ENCODE measurements at regions not wholly inside any gene's neighbourhood (a gene's known extent, or its start where the extent isn't known, plus 50 kb on each side); places are given as distances from the start of the nearest gene placed in this dataset.

DNA sequence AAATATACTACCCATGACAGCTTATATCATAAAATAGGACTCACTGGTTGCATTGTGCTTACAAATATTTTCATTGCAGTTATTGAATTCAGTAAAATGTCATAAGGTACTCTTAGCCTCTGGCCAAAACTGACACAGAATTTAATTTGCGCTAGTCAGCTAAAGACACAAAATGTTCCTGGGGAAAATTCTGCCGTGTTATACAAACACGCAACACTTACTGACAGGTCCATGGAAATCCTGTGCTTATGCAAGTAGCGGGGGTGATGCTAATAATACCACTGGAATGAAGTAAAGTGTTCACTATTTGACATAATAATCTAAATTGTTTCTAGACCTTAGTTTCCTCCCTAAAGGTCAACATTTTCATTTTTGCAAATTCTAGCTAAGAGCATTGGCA is 354.4 kb upstream of the RSPO3 start:
- POLR2A ChIA-PET (ENCODE audit: unreplicated experiment) = no interaction called here
- H4K20me1 ChIP-seq (ENCODE audit: insufficient read depth, low read length) = no peaks in the 10 kb centered on the region
- no peak overlapping the region for H2AK5ac ChIP-seq (ENCODE audit: low read depth, low read length)
- no peaks in the 10 kb centered on the region for H3K9me3 ChIP-seq (ENCODE audit: control insufficient read depth, insufficient read depth, low read length)
- dilution Hi-C loops (cut with HindIII; ENCODE audit: low sequenced_read_pairs, unreplicated experiment) (no loop called here), intact Hi-C loops (cut with micrococcal nuclease) (no loop called here), in situ Hi-C loops (cut with MboI; ENCODE audit: low sequenced_read_pairs) (no loop called here)
- no peak overlapping the region for H3K4me2 ChIP-seq (ENCODE audit: low read depth, low read length)
- H2AFZ ChIP-seq (replicated peaks; ENCODE audit: low read length, poor library complexity) = no peak overlapping the region
- no peak overlapping the region for H4K5ac ChIP-seq (ENCODE audit: low read depth, low read length)
- H3K36me3 ChIP-seq (ENCODE audit: control insufficient read depth, insufficient read depth, low read length) = no peaks in the 10 kb centered on the region
- H3K9ac ChIP-seq (ENCODE audit: low read depth, low read length) = no peak overlapping the region
- H2AK9ac ChIP-seq (replicated peaks; ENCODE audit: low read depth, low read length, poor library complexity) = no peak overlapping the region
- no peak overlapping the region for H3K4ac ChIP-seq (ENCODE audit: low read depth, low read length)
- H2BK20ac ChIP-seq (ENCODE audit: low read depth, low read length) = no peak overlapping the region
- H4K91ac ChIP-seq (ENCODE audit: insufficient read depth, low read depth, low read length) = no peak overlapping the region
- no peak overlapping the region for H3K14ac ChIP-seq (replicated peaks; ENCODE audit: low read depth, low read length)
- no peak overlapping the region for H3K23ac ChIP-seq (ENCODE audit: low read depth, low read length)
- H2BK120ac ChIP-seq (ENCODE audit: low read depth, low read length) = no peak overlapping the region
- H3K4me3 ChIP-seq (ENCODE audit: insufficient read depth, low read depth, low read length) = no peak overlapping the region
- H2BK5ac ChIP-seq (ENCODE audit: low read depth, low read length, poor library complexity, severe bottlenecking) = no peak overlapping the region
- H3K4me1 ChIP-seq (ENCODE audit: control insufficient read depth, insufficient read depth, low read length) = no peaks in the 10 kb centered on the region
- ATAC-seq (ENCODE audit: low read depth) (no peak), DNase-seq (no peak)
- WGBS, 2 experiments (ENCODE audit: extremely low coverage in 2 of 2, insufficient read length in 1 of 2) = no CpG with 5 or more reads among the region's 4 CpGs
- CTCF ChIA-PET = no interaction called here
- no peak for TF ChIP-seq SMC3 (IDR thresholded peaks at IDR 0.05; ENCODE audit: low read depth, low read length)
- TF ChIP-seq, protein P1, sequence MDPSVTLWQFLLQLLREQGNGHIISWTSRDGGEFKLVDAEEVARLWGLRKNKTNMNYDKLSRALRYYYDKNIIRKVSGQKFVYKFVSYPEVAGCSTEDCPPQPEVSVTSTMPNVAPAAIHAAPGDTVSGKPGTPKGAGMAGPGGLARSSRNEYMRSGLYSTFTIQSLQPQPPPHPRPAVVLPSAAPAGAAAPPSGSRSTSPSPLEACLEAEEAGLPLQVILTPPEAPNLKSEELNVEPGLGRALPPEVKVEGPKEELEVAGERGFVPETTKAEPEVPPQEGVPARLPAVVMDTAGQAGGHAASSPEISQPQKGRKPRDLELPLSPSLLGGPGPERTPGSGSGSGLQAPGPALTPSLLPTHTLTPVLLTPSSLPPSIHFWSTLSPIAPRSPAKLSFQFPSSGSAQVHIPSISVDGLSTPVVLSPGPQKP (IDR thresholded peaks at IDR 0.05; ENCODE audit: borderline replicate concordance, low read depth, low read length) = no peak
- no peak for TF ChIP-seq FOS (IDR thresholded peaks at IDR 0.05; ENCODE audit: low read depth, low read length)
- TF ChIP-seq, protein P2, sequence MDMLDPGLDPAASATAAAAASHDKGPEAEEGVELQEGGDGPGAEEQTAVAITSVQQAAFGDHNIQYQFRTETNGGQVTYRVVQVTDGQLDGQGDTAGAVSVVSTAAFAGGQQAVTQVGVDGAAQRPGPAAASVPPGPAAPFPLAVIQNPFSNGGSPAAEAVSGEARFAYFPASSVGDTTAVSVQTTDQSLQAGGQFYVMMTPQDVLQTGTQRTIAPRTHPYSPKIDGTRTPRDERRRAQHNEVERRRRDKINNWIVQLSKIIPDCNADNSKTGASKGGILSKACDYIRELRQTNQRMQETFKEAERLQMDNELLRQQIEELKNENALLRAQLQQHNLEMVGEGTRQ (IDR thresholded peaks at IDR 0.05; ENCODE audit: low read depth, low read length) = no peak
- TF ChIP-seq CHD1 (IDR thresholded peaks at IDR 0.05; ENCODE audit: low read depth, low read length) = no peak
- no peak for TF ChIP-seq RAD21 (IDR thresholded peaks at IDR 0.05; ENCODE audit: low read length)
- no peak for TF ChIP-seq RFX5 (IDR thresholded peaks at IDR 0.05; ENCODE audit: low read depth, low read length)
- no peak for TF ChIP-seq CTCF (conservative IDR thresholded peaks at IDR 0.05; ENCODE audit: low read depth, low read length)
- no peak overlapping the region for H2BK15ac ChIP-seq (ENCODE audit: low read depth, low read length)
- no peaks in the 10 kb centered on the region for H3K9me1 ChIP-seq (ENCODE audit: insufficient read depth, low read length)
- no peak overlapping the region for H3K18ac ChIP-seq (ENCODE audit: low read depth, low read length)
- H3K56ac ChIP-seq (ENCODE audit: extremely low read depth, insufficient read depth, low read length) = no peak overlapping the region
- H3K79me1 ChIP-seq (ENCODE audit: low read depth in 1 of 2, low read length in 2 of 2) = no peaks in the 10 kb centered on the region
- peaks cover 2% of the 10 kb centered on the region; the same call in 1 of the 2 replicates for H3K27me3 ChIP-seq (ENCODE audit: control insufficient read depth, insufficient read depth, low read length)
- BruUV-seq (replicated peaks) = no TSS peak
- no peak overlapping the region for H4K8ac ChIP-seq (ENCODE audit: low read depth in 2 of 2, low read length in 2 of 2)
- H3K27ac ChIP-seq (ENCODE audit: insufficient read depth, low read length) = no peak overlapping the region
